GM19452 (cell line): ENCODE measurements at regions not wholly inside any gene's neighbourhood (a gene's known extent, or its start where the extent isn't known, plus 50 kb on each side); places are given as distances from the start of the nearest gene placed in this dataset.

Experiments
- ATAC-seq: cut with Tn5 transposase; IDR thresholded peaks from one replicate; pipeline ENCODE4 v1.9.1; 2021; ENCODE audit not compliant: unreplicated experiment

DNA sequence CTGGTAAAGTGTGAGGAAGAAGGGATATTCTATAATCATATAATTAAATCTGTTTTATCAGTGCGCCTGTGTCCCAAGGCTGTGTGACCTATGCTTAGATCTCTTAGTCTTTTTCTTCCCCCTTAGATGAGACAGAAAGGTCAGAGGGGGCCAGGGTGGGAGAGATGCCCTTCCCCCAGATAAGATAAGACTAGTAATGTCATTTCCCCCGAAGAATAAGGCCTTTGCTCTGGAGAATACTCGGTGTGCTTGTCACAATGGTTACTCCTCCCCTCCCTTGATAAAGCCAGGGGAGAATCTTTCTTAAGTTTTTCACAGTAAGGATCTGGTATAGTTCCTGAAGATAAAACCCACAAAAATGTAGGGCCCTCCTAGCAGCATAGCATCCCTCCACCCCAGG lies 1041.8 kb downstream of the SORCS3 start:
- no peak for ATAC-seq

DNA sequence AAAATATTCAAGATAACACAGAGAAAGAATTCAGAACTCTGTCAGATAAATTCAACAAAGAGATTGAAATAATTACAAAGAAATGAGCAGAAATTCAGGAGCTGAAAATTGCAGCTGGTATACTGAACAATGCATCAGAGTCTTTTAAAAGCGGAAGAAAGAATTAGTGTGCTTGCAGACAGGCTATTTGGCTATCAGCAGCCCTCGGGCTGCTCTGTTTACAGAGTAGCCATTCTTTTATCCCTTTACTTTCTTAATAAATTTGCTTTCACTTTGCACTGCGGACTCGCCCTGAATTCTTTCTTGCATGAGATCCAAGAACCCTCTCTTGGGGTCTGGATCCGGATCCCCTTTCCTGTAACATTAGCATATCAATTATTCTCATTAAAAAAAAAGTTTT lies 1040.0 kb downstream of the SORCS3 start:
- ATAC-seq = no peak

DNA sequence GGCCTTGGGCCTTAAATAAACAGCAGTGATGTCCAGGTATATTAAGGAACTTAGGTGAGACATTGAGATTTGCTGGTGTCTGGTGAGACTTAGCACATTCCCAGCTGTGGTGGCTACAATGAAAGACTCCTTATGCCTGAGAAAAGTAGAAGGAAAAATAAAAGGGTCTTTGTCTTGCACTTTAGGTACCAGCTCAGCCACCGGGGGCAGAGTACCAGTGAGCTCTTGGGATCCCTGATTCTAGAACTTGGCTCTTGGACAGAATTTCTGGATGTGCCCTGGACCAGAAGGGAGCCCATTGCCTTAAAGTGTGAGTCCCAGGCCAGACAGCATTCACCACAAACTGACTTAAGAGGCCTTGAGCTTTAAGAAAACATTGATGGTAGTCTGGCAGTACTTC lies 1038.7 kb downstream of the SORCS3 start:
- no peak for ATAC-seq

DNA sequence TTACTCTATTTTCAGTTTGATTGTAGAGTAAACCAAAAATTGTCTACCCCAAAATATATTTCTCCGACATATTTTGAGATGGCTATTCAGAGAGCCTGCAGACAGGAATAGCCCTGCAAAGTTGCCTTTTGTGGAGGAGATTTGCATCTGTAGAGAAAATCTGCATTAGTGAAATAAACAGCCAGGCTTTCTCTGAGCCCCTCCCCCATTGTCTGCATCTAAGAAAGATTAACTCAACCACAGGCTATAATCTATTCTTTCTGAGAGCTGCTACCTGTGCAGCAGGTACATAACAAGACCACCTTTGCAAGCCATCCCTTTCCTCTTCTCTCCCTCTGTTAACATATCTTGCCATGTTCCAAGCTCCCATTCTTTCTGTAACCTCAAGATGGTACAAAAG lies 1034.2 kb downstream of the SORCS3 start:
- ATAC-seq = no peak

DNA sequence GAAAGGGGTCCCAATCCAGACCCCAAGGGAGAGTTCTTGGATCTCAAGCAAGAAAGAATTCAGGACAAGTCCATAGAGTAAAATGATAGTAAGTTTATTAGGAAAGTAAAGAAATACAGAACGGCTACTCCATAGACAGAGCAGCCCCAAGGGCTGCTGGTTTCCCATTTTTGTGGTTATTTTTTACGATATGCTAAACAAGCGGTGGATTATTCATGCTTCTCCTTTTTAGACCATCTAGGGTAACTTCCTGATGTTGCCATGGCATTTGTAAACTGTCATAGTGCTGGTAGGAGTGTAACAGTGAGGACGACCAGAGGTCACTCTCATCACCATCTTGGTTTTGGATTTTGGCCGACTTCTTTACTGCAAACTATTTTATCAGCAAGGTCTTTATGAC lies 1033.4 kb downstream of the SORCS3 start:
- ATAC-seq = no peak

DNA sequence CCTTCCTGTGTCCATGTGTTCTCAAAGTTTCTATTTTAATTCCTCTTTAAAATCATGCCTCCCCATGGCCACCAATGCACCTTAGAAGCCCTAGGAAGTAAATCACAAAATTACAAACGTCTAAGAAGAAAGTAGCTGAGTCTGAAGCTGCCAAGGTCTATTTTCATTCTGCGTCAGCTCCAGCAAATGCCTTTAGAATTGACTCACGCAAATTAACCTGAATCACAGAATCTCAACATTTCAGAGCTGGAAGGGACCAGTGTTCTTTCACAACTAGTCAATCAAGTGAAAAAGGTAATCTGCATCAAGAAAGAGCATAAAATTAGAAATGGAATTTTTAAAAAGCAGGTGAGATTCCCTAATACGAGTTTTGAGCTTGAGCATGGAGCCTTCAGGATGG lies 1017.6 kb downstream of the SORCS3 start:
- no peak for ATAC-seq

DNA sequence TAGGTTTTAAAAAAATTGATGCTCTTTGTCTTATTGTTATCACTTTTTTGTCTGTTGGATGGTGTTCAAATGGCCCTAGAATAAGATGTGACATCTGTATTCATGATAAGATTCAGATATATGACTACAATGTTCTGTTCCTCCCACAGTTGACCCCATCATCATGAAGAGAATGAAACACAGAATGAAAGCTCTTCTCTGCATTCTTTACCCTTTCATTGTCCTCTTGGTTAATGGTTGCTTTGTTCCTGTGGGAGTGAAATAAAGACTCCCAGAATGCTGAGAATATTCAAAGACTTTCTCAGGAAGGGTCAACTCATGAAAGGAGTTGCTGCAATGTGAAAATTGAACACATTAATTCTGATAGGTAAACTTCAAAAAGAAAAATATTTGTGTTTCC lies 1015.8 kb downstream of the SORCS3 start:
- no peak for ATAC-seq

DNA sequence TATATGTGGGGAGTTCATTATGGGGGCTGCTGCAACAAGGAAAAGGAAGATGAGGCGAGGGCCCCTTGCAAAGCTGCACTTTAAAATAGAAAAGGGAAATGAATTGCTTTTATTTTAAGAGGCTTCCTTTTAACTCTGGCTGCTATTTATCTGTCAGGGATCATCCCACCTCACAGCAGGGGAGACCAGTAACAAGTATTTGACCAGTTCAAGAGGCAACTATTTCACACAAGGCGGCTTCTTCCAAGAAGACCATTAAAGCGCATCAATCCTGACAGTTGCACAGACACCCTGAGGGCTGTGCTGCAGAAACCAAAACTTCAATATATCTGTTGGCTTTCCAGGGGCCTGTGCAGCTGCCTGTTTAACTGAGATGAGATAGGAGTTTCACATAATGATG lies 1009.2 kb downstream of the SORCS3 start:
- ATAC-seq = no peak

DNA sequence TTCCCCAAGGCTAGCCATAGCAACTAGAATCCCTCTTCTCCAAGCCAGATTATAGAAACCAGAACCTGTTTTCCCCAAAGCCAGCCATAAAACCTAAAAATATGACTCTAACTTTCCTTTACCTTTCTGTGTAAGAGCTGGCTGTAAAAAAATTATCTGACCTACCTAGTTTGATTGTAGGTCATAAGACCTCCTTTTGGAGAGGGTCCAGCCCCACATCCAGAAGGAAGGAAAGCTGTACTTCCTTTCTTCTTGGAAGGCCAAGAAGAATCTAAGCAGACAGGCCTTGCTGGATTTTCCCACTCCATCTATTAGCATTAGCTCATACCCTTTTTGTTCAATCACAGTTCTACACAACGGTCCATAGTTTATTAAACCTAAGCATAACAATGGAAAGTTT lies 1006.3 kb downstream of the SORCS3 start:
- ATAC-seq = no peak

DNA sequence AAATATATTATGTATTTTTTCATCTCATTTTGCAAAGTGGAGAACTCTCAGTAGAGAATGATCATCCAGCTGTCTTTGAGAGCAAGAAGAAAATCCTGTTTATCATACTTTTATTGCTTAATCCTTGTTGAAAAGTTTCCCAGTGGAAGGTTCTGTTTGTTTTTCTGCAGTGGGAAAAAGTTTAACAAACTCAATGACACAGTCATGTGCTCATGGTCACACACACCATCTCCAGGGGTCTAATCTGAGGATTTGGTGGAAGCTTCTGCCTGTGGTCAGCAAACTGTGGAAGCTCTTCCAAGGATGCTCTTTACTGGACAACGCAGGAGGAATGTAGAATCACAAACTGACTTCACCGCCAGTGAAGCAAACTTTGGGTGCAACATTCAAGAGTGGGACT lies 1003.9 kb downstream of the SORCS3 start:
- no peak for ATAC-seq

DNA sequence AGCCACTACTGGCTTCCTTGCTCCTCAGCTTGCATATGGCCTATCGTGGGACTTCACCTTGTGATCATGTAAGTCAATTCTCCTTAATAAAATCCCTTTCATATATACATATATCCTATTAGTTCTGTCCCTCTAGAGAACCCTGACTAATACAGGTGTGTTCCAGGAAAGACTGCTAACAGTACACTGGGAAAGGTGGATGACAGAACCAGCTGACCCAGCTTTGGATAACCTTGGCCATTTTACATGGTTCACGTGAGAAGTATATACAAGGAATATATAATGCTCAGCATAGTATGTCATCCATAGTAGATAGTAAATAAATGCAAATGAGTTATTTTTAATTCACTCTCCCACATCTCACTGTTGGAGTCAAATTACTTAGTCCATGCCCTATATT lies 1003.5 kb downstream of the SORCS3 start:
- no peak for ATAC-seq

DNA sequence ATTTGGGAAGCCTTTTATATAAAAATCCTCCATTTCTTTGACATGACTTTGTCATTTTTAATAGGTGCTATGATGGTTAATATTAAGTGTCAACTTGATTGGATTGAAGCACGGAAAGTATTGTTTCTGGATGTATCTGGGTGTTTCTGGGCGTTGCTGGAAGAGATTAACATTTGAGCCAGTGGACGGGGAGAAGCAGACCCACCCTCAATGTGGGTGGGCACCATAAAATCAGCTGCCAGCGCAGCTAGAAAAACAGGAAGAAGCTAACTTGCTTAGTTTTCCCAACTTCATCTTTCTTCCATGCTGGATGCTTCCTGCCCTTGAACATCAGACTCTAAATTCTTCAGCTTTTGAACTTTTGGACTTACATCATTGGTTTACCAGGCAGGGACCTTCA lies 1003.0 kb downstream of the SORCS3 start:
- no peak for ATAC-seq

DNA sequence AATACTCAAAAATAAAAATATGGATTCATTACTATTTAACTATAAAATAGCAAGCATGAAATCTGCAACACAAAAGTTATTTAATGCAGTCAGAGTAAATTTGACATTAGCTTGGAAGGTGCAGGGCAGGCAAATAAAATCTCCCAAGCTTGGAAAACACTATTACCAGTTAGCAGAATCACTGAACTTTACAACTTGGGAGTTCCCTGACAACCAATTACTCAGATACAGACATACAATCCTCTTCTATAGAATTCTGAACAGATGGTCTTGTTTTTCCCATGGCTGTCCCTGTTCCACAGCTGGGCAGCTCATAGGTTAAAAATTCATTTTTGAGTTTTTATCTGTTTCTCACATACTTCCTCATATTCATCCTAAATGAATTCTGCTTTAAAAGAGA lies 1002.6 kb downstream of the SORCS3 start:
- ATAC-seq = no peak

DNA sequence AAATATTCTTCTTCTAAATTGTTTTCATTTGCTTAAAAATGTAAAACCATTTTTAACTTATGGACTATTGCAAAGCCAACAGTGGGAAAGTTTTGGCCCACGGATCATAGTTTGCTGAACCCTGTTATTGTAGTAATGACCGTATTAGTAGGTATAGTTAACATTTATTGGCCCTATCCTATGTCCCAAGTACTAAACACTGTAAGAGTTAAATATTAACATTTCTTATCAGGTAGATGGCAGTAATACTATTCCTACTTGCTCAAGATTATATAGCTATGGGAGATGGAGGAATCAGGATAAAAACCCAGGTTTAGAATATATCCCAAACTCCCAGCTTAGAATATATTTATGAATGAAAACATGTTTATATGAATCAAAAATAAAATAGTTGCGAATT lies 993.2 kb downstream of the SORCS3 start:
- ATAC-seq = no peak

DNA sequence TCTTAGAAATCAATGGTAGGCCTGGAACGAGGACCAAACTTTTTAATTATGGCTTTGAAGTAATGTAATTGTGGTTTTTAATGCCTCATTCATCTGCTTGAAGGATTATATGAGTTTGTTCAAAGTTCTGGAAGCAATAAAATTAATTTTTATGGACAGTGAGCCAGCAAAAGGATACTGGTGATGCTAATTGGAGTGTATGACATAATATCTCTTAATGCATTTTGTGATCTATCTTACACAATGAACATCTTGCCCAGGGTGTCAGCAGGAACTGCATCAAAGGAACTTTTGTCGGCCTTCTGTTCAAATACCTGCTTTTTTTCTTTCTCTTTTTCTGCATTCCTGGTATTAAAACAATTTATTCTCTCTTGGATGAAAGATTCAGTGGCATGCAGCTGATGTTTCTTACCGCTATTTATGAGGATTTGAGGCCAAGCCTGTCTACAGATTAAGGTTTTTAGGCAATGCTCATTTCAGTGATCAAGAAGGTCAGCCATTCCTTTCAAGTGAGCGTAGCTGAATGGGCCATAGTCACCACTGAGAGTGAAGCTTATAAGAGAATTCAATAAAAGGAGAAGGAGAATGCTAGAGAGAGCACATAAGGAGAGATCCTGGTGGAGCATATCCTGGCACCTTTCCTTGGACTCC lies 974.8 kb downstream of the SORCS3 start:
- no peak for ATAC-seq

DNA sequence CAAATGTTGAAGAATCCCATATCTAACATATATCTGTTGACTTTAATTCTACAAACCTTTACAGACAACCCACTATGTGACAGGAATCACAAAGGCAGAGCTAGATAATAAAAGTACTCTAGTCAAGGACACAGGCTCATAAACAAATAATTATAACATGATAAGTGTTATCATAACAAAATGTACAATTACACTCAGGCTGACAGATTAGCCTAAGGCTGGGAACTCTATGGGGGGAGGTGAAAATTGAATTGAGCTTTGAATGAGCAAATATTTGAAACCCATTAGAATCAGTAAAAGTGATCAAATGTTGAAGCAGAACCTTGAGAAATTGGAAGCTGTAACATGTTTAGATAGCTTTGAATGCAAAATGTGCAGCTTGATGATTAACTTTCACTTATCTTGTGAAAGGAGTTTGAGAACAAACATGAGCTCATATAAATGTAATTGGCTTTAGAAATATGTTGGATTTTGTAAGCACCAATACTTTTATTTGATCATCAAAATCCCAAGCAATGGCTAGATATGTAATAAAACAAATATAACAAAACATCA lies 970.2 kb downstream of the SORCS3 start:
- ATAC-seq = no peak

DNA sequence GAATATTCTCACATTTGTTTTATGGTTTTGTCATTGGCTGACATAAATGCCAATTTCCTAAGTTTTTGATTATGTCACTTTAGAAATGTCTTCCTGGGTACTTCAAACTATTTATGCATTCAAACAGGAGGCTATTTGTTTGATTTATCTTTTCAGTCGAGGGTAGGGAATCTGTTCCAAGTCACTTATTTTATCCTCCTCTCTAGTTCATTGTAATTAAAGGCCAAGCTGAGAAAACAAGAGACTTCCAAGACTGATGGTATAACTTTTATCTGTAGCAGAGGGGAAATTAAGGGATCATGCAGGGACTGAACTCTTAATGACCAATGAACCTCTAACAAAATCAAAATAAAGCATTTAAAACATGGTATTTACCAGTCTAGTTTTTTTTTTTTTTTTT lies 968.4 kb downstream of the SORCS3 start:
- no peak for ATAC-seq

DNA sequence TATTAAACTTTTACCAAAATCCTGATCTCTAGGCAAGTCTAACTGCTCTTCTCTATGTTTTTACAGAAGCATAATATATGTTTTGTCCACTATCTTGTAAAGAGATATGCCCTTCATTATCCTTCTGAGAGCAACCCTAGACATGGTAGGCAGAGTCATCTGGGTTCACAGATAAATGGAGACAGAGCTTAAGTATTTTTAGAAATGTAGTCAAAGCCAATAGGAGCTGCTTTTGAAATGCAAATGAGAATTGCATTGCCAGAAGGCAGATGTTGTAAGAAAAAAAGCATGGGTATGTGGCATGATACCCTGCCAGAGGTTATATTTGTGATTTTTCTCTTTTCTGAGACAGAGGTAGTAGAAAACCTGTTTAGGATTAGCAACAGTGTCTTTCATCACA lies 964.8 kb downstream of the SORCS3 start:
- ATAC-seq = no peak

DNA sequence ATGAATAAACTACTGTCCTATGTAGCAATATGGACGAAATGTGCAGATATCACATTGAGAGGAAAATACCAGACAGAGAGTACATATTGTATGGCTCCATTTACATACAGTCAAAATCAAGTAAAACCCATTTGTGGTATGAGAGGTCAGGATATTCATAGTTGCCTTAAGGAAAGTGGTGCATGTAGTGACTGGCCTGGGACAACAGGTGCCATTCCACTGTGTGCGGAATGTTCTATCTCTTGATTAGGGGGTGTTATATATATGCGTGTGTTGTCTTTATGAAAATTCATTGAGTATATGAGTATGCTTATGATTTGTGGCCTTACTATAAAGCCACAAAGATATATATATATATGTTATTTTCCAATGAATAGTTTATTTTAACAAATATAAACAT lies 964.0 kb downstream of the SORCS3 start:
- no peak for ATAC-seq

DNA sequence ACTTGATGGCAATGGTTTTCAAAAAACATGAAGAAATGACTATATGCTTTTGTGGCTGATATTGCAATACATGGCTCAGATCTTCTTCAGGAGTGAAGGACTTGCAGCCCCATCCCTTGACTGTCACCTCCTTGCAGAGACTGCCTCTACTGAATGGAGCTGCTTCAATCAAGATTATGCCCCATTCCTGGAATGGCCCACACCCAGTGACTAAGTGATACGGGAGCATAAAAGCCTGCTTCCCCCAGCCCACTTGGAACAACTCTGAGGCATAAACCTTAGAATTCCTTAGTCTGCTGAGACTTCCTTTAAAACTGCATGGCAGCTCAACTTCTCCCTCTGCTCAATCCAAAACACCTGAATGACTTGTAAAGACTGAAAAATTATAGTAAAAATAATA lies 957.1 kb downstream of the SORCS3 start:
- ATAC-seq = no peak

DNA sequence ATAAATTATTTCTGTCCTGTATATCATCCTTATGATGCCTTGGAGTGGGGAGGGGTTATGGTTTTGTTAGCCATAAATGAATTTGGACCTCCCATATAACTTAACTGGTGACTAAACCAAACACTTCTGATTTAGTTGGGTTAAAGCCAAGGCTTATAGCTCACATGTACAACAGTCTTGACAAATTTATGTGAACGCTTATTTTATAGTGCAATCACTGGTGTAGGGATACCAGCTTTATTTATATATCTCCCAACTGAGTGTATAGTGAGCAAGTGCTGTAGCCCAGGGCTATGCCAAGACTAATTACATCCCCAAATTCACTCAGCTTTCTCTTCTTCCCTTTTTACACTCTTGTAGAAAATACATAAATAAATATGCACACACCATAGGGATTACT lies 956.2 kb downstream of the SORCS3 start:
- ATAC-seq = no peak

DNA sequence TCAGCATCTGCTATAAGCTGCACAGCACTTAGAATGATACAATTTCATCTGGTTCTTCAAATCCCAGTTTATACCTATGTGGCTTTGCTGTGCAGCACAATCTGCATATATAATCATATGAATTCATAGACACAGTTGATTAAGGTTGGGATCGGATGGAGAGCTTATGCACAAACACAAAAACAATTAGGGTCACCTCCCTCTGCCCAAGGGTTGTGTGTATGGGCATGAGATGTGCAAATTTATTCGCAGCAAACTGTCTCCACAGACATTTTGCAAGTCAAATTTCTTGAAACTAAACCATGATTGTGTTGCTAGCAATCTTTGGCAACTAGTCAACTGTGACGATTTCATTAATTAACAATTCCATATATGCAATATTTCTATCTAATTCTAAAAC lies 955.7 kb downstream of the SORCS3 start:
- no peak for ATAC-seq

DNA sequence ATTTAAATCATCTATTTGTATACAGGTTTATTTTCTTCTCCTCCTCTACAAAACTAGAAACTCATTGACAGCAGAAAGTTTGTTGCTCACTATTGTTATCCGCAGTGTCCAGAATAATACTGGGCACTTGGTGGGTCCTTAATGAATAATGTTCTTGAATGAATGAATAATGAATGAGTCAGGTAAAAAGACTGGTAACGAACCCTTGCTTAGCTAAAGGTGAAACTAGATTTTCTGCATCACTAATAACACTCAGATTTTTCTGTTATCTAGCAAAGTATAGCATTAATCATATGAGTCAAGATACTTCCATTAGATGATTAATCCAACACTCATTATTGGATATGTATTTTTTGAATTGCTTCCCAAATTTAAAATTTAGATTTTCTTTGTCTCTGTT lies 953.2 kb downstream of the SORCS3 start:
- no peak for ATAC-seq
